NCI-H748 (cell line): ENCODE measurements at regions not wholly inside any gene's neighbourhood (a gene's known extent, or its start where the extent isn't known, plus 50 kb on each side); places are given as distances from the start of the nearest gene placed in this dataset.

ENCODE experiments used
- DNase-seq: peaks from one replicate; lab custom pipeline; 2025; ENCODE audit not compliant: unreplicated experiment; lab: John Stamatoyannopoulos, UW

DNA sequence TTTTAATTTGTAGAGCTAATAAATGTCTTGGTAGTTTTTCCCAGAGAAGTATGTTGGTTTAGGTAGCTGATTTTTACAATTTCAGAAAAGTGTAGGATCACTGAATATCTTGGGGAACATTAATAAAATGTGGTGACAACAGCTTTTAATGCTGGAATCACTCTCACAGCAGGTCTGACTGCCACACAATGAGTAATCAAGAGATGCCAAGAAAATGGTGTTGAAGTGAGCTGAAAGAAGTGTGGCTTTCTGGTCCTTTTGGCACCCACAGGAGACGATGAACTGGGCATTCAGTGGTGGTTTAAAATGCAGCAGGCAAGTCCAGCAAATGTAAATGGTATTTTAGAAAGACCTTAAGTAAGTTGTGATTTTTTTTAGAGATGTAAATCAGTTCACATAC, 175.8 kb downstream of the CBLN2 start:
- no peak for DNase-seq

DNA sequence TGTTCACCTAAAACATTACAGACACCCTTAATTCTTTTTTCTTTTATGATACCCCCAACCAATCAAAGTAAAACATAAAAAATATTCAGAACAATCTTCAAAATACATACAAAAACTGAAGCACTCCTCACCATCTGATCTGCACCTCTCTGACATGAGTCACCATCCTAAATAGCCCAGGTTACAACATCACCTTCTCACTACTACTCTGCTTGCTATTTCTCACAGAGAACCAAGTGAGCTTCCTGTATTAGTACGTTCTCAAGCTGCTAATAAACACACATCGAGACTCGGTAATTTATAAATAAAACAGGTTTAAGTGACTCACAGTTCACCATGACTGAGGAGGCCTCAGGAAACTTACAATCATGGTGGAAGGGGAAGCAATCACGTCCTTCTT, 183.5 kb downstream of the CBLN2 start:
- no peak for DNase-seq

DNA sequence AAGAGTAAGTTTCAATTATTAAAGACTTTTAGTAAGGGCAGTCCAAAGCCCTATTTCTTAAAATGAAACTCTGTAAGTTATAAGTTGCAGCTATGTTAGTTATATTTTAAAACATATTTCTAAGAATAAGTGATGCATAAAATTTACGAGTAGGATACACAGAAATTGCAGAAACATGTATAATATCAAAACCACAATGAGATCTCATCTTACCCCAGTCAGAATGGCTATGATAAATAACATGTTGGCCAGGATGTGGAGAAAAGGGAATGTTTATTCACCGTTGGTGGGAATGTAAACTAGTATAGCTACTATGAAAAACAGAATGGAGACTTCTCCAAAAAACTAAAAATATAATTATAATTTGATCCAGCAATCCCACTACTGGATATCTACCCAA, 201.2 kb downstream of the CBLN2 start:
- DNase-seq = no peak

DNA sequence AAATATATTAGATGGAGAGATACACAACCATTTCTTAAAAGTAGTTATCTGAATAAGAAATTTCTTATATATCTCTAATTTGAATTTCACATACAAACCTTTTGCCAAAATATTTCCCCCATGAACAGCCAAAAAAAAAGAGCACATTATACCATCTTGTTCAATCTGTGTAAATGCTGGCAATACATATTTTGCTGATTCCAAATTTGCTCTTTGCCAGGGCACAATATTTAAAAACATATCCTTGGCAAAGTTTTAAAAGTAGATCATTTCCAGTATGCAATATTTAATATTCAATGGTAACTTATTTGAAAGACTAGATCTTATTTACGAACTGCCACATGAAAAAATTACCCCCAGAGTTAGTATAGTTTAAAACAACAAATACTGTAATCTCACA, 204.2 kb downstream of the CBLN2 start:
- DNase-seq = no peak

DNA sequence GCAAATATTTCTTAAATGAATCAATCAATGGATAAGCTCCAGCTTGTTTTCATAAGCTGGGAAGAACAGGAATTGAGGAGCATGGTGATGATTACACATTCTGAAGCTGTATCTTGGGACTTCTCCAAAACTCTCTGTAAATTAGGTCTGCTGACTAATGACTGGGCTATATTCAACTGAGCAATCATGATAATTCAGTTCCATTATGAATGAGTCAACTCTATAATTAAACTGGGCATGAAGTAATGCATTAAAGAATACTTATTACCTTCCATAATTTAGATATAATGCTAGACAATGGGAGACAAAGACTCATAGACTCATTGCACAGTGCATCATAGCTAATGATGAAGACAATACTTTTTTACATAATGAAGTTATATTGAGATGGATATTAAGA, 207.4 kb downstream of the CBLN2 start:
- DNase-seq = peak; percentile 36

DNA sequence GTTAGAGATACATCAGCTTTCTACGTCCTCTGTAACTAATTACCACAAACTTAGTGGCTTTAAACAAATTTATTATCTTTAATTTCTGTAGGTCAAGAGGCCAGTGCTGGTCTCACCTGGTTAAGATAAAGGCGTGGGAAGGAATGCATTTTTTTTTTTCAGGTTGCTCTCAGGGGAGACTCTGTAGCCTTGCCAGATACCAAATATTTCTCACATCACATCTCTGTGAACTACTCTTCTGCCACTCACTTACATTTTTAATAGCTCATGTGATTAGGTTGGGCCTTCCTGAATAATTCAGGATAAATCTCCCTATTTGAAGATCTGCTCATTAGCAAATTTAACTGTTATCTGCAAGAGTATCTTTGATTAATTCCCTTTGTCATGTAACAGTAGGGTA, 214.6 kb downstream of the CBLN2 start:
- DNase-seq = no peak

DNA sequence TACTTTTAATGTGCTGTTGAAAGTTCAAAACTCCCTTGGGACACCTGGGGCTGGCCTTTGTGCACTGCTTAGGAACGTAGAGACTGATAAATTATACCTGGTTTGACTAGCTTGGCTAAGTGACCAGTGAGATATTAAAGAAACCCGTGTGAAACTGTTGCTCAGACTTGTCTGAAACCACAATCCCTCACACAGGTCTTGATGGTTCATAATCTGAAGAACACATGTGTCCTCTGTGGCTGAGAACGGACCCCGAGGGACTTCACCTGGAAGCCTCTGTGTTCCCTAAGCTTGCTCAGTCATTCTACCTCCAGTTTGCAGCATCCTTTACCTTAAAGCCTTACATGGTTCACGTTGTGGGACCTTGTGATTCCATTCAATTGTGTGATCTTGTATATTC, 218.8 kb downstream of the CBLN2 start:
- DNase-seq = no peak

DNA sequence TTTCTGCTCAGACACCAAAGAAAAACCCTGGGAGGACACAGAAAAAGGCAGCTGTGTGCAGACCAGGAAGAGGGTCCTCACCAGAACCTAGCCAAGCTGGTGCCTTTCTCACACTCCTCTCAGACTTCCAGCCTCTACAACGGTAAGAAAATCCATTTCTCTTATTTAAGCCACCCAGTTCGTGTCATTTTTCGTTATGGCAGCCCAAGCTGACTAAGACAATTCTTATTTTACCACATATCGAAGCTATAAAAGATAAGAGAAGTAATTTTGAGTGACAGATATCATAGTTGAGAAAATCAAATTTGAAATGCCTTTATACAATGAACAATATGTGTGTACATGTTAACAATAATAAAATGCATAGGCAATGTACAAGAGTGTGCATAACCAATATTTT, 219.5 kb downstream of the CBLN2 start:
- DNase-seq = no peak

DNA sequence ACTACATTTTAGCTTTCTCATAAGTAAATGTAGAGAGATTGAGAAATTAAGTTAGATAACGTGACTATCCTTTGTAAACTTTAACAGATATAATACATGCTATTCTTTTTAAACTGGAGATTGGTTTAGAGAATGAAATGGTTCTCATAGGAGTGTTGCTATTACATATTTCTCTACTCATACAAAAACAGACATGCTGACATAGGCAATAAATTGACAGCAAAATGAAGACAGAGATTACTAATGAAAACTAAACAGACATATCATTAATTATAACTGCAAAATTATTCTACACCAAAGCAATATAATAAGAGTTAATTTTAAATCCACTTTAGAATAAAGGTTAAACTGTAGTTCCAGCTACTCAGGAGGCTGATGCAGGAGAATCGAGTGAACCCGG, 227.6 kb downstream of the CBLN2 start:
- no peak for DNase-seq

DNA sequence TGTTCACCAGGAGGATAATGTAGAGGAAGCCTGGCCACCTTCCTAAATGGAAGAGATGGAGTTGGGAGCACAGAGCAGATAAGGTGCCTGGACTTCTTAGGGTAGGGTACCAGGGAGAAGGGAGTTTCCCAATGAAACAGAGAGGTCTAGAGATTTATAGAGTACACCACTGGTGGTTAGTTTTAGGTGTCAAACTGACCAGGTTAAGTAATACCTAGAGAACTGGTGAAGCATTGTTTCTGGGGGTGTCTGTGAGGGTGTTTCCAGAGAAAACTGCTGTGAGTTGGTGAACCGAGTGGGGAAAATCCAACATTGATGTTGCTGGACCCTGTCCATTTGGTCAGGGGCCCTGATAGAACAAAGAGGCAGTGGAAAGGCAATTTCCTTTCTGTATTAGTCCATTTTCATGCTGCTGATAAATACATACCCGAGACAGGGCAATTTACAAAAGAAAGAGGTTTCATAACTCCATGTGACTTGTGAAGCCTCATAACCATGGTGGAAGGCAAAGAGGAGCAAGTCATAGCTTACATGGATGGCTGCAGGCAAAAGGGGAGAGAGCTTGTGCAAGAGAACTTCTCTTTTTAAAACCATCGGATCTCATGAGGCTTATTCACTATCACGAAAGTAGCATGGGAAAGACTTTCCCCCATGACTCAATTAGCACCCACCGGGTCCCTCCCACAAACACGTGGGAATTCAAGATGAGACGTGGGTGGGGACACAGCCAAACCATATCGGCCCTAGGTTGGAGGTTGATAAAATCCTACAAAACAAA, 260.8 kb downstream of the CBLN2 start:
- DNase-seq = no peak

DNA sequence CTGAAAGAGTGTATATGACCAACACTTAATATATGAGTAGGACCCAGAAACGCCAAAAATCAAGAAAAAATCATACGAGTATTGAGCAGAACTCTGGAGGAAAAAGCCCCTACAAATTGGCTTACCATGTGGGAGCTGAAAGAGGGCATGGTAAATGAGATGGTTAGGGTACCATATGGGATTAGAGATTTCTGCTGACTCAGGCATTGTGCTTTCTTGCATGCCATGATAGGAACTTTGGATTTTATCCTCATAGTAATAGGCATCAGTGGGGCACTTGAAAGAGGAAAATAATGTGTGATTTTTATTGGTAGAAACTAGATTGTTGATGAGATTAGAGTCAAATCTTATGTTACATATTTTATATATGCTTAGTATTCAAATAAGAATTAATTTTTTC, 271.1 kb downstream of the CBLN2 start:
- DNase-seq = no peak

DNA sequence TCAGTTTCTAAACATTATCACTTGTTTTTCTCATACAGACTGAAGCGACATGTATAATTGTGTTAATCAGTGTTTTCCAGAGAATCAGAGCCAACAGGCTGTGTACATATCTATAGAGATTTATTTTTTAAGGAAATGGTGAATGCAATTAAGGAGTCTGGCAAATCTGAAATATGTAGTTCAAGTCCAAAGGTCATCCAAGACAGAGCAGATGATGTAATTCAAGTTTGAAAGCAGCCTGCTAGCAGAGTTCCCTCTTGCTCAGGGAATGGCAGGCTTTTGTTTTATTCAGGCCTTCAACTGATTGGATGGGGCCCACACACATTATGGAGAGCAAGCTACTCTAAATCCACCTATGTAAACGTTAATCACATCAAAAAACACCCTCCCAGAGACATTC, 282.6 kb downstream of the CBLN2 start:
- DNase-seq = no peak

DNA sequence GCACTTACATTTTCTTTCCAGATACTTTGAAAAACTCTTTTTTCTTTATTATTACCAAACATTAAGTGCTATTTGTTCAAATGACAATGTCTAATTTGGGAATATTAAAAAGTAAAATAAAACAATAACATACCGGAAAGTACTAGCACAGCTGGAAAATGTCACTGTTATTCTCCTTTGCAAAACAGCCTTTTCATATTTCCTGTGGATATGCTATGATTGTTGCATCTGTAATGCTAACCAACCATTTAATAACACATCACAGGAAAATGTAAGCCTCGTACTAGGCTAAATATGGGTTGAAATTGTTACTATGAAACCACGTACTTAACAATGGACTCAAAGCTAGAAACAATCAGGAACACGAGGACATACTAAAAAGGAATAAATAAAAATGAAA, 298.1 kb downstream of the CBLN2 start:
- DNase-seq = no peak

DNA sequence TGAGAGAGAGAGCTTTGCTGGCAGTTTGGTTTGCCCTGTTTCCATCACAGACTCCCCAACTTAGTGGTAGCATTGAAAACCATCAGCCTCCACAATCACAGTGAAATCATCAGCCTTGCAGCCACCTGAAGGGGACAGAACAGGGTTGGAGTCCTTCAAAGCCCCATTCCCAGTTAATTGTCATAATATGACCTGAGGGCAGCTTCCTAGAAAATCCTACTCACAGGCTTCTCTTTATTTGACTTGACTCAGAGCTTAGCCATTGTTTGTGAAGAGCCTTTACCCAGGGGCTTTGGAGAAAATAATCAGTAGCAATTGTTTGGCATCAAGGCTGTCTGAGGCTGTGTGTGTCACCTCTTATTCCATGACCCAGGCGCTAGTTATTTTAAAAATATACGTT, 308.7 kb downstream of the CBLN2 start:
- peak; percentile 96 for DNase-seq

DNA sequence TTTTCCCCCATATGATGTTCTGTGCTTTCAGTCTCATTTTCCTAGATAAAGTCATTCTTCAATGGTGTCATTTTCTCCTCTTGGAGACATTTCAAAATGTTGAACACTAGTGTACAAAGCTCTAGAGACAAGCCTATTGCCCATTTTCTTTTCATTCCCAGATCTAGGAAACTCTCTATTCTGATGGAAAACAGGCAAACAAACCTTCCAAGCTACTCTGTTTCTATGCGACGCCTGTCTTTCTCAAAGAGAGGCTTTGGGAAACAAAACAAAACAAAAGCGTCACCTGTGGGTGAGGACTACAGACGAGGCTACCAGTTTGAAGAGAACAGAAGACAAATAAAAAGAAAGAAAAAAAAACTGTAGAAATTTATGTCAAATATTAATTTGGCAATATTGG, 311.0 kb downstream of the CBLN2 start:
- DNase-seq = peak; percentile 94

DNA sequence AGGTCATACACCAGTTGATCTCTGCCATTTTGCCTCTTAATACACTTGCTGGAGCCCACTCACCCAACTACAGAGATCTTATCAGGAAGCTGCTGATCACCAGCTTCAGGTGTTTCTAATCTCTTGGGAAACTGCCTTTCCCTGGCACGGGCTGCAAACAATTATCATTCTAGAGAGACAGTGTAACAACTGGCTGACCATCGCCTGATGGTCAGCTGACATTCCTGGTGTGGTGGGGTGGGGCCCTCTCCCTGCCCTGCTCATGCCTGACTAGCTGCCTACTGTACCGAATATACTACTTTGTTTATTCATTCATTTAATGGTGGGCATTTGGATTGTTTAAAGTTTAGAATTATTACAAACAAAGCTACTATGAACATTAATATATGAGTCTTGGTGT, 311.5 kb downstream of the CBLN2 start:
- DNase-seq = peak; percentile 78

DNA sequence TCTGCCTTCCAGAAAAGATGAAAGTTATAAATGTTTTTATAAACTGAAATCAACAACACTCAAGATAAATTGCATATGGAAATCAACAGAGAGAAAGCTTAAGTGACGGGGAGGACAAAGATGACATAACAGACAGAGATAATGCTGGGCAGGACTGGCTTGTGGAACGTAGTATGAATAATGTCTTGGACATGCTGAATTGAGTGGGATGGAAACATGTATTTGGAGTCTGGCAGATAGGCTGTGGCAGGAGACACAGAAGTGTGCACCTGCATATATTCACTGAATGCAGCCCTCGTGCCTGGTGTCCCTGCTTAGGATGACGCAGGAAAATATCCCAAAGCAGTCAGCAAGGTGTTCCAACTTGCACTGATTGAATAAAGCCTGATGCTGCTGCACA, 318.2 kb downstream of the CBLN2 start:
- DNase-seq = no peak

DNA sequence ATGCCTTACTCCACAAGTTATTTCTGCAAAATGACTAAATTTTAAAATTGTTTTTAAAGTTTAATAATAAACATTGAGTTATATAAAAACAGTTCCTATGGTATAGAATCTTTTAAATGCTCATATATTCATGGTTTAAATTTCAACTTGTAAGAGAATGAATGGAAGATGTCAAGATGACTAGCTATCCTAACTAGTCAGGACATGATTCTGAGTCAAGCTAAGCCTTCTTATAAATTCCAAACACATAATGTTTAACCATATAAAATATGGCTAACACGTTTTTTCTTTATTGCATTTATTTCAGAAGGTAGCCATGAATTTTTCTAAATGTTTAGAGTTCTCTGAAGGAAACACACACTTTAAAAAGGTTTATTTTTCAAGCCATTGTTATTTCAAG, 320.4 kb downstream of the CBLN2 start:
- no peak for DNase-seq

DNA sequence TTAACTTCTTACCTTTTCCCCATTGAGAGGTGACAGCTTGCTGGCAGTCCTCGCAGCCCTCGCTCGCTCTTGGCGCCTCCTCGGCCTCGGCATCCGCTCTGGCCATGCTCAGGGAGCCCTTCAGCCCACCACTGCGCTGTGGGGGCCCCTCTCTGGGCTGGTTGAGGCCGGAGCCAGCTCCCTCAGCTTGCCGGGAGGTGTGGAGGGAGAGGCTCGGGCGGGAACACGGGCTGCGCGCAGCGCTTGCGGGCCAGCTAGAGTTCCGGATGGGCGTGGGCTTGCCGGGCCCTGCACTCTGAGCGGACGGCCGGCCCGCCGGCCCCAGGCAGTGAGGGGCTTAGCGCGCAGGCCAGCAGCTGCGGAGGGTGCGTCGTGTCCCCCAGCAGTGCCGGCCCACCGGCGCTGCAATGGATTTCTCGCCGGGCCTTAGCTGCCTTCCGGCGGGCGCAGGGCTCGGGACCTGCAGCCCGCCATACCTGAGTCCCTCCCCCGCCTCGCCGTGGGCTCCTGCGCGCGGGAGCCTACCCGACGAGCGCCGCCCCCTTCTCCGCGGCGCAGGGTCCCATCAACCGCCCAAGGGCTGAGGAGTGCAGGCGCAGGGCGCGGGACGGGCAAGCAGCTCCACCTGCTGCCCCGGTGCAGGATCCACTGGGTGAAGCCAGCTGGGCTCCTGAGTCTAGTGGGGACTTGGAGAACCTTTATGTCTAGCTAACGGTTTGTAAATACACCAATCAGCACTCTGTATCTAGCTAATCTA, 335.0 kb downstream of the CBLN2 start:
- no peak for DNase-seq

DNA sequence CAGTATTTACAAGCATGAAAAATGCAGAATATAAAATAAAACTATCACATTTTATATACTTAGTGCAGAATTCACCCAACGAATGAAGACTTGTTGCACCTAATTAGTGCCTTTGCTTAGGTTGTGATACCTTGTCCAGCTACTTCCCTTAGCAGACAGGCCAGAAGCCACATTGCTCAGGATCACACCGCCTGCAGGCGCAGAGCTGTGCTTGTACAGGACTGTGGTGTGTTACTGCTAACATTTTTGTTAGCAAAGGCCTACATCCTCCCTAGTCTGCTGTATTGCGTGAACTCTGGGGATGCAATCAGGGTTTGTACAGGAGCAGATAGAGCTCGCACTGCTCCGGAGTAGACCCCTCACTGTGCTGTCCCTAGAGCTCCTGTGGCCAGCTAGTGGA, 336.9 kb downstream of the CBLN2 start:
- DNase-seq = no peak

DNA sequence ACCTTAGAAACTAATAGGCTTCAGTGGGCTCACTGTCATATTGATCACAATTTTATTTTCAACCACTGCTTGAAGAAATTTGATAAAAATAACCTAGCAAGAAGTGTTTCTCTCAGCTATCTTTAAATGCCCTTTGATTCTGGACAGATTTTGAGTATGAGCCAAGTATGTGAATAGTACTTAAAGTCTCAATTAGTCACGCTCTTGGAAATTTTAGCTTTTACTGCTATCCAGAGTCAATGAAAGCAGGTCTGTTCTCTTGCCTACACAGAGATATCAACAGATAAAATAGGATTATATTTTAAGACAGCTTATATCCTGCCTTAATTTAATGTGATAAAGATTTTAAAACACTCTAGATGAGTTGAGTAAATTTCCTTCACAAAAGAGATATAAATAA, 337.3 kb downstream of the CBLN2 start:
- DNase-seq = no peak

DNA sequence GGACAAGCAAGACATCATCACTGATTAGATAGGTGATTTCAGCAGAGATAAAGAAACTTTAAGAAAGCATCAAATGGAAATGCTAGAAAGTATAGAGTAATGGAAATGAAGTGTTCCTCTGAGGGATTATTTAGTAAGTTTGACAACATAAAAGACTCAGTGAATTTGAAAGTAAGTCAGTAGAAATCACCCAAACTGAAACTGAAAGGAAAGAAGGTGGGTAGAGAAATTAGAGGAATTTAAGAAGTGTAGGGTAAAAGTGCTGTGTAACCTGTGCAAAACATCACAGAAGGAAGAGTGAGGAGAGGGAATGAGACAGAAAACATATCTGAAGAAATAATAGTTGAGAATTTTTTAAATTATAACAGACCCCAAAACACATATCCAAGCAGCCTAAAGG, 343.1 kb downstream of the CBLN2 start:
- no peak for DNase-seq

DNA sequence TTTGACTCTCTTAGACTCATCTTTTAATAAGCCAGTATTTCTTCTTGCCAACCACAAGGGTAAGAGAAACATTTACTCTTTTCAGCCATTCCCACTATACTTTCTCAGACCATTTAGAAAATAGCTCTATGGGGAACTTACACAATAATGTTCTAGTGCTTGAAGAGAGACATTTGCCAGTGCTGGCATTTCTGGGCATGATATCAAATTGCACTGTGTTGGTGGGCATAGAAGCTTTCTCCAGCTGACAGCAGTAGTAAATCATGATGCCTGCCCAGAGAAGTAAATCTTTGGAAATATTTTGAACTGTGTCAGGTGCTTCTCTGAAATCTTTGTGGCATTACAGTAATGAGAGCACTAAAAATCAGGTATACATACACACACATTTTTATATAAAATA, 346.6 kb downstream of the CBLN2 start:
- no peak for DNase-seq
